Adipose tissue (tissue), 3 donors: ENCODE measurements at regions not wholly inside any gene's neighbourhood (a gene's known extent, or its start where the extent isn't known, plus 50 kb on each side); places are given as distances from the start of the nearest gene placed in this dataset.

Source experiments
- H3K27ac ChIP-seq: one replicate; pipeline ENCODE4 v1.5.1; 2013; ENCODE audit warnings: low read depth, low read length
- WGBS, 3 donors: extraction: QIAGEN DNeasy Blood & Tissue Kit; methylation state at CpG; one replicate each; pipeline ENCODE4 v1.1.7; 2013; 5-methylcytosine and 5-hydroxymethylcytosine counted together
- donor health status: healthy with polysubstance abuse.
- donor health status: Bipolar disorder and iron deficiency.
- donor health status: healthy.

- 50 to 68% (median 51%) methylated on average over 5 of the region's 5 CpGs for WGBS, 3 donors
- no peak overlapping the region for H3K27ac ChIP-seq
Observed at GRCh38 chr20:39225536-39225935, 263.4 kb downstream of the DHX35 start.

- WGBS, 3 donors = 14 to 50% (median 19%) methylated on average over 1 of the region's 1 CpG
- no peak overlapping the region for H3K27ac ChIP-seq
Observed at GRCh38 chr20:39222101-39222500, 260.0 kb downstream of the DHX35 start.

GRCh38 chr20:39216195-39216594 is 254.1 kb downstream of the DHX35 start:
- 77 to 93% (median 90%) methylated on average over 3 of the region's 3 CpGs for whole genome bisulfite sequencing, 3 donors
- H3K27ac ChIP-seq = no peak overlapping the region

GRCh38 chr20:39214828-39215227 is 252.7 kb downstream of the DHX35 start:
- WGBS, 3 donors = 18 to 36% (median 35%) methylated on average over 2 of the region's 2 CpGs
- H3K27ac ChIP-seq = no peak overlapping the region

GRCh38 chr20:39213476-39214145 is 251.5 kb downstream of the DHX35 start:
- H3K27ac ChIP-seq = no peak overlapping the region
- 73 to 90% (median 84%) methylated on average over 3 of the region's 3 CpGs for WGBS, 3 donors

GRCh38 chr20:39211060-39211748 is 249.1 kb downstream of the DHX35 start:
- WGBS, 3 donors = 63 to 75% (median 75%) methylated on average over 5 of the region's 5 CpGs
- H3K27ac ChIP-seq = no peak overlapping the region

GRCh38 chr20:39210341-39211036 is 248.3 kb downstream of the DHX35 start:
- 53 to 65% (median 60%) methylated on average over 11 of the region's 11 CpGs for WGBS, 3 donors
- H3K27ac ChIP-seq = no peak overlapping the region

GRCh38 chr20:39206899-39207564 is 244.9 kb downstream of the DHX35 start:
- H3K27ac ChIP-seq = no peak overlapping the region

GRCh38 chr20:39195582-39196021 is 233.5 kb downstream of the DHX35 start:
- 45 to 53% (median 51%) methylated on average over 8 of the region's 8 CpGs for WGBS, 3 donors
- H3K27ac ChIP-seq = no peak overlapping the region

More at GRCh38 chr20:39206899-39207564, 244.9 kb downstream of the DHX35 start:
- 43 to 61% (median 58%) methylated on average over 4 of the region's 4 CpGs for WGBS, 3 donors

GRCh38 chr20:39190666-39191570 is 228.8 kb downstream of the DHX35 start:
- no peak overlapping the region for H3K27ac ChIP-seq
- WGBS, 3 donors = 70 to 84% (median 81%) methylated on average over 12 of the region's 12 CpGs

GRCh38 chr20:39188266-39188765 is 226.2 kb downstream of the DHX35 start:
- H3K27ac ChIP-seq = no peak overlapping the region

- WGBS, 3 donors = 39 to 72% (median 59%) methylated on average over 2 of the region's 2 CpGs
- H3K27ac ChIP-seq = no peak overlapping the region
Observed at GRCh38 chr20:39181490-39181889, 219.3 kb downstream of the DHX35 start.

- no peak overlapping the region for H3K27ac ChIP-seq
- 80 to 89% (median 83%) methylated on average over 2 of the region's 2 CpGs for WGBS, 3 donors
Observed at GRCh38 chr20:39176457-39176856, 214.3 kb downstream of the DHX35 start.

- WGBS, 3 donors = 84 to 90% (median 89%) methylated on average over 2 of the region's 2 CpGs
Observed at GRCh38 chr20:39170896-39171463, 208.8 kb downstream of the DHX35 start.

GRCh38 chr20:39165099-39165498 is 203.0 kb downstream of the DHX35 start:
- H3K27ac ChIP-seq = no peak overlapping the region
- 81 to 84% (median 83%) methylated on average over 6 of the region's 6 CpGs for WGBS, 3 donors

More at GRCh38 chr20:39170896-39171463, 208.8 kb downstream of the DHX35 start:
- no peak overlapping the region for H3K27ac ChIP-seq

GRCh38 chr20:39164642-39165041 is 202.5 kb downstream of the DHX35 start:
- 36 to 74% (median 67%) methylated on average over 2 of the region's 2 CpGs for WGBS, 3 donors
- no peak overlapping the region for H3K27ac ChIP-seq

GRCh38 chr20:39163993-39164392 is 201.8 kb downstream of the DHX35 start:
- 85 to 95% (median 91%) methylated on average over 1 of the region's 1 CpG for WGBS, 3 donors
- H3K27ac ChIP-seq = no peak overlapping the region
